ENCODE measurements at regions not wholly inside any gene's neighbourhood (a gene's known extent, or its start where the extent isn't known, plus 50 kb on each side); places are given as distances from the start of the nearest gene placed in this dataset.

GRCh38 chr14:86027990-86028389, 498.0 kb downstream of the FLRT2 start:
- DNase-seq (ENCODE audit: insufficient read length, low spot score) (no peak), FAIRE-seq (no peak)
- no peak for TF ChIP-seq POLR2A (IDR thresholded peaks at IDR 0.05; ENCODE audit: low read depth, low read length)

GRCh38 chr14:86027144-86027543, 497.2 kb downstream of the FLRT2 start:
- DNase-seq (ENCODE audit: insufficient read length, low spot score) (no peak), FAIRE-seq (no peak)
- TF ChIP-seq POLR2A (IDR thresholded peaks at IDR 0.05; ENCODE audit: low read depth, low read length), result no peak

- DNase-seq (ENCODE audit: insufficient read length, low spot score) (no peak), FAIRE-seq (no peak)
- no peak for TF ChIP-seq POLR2A (IDR thresholded peaks at IDR 0.05; ENCODE audit: low read depth, low read length)
Measured at GRCh38 chr14:86022031-86022629, 492.2 kb downstream of the FLRT2 start.

DNA sequence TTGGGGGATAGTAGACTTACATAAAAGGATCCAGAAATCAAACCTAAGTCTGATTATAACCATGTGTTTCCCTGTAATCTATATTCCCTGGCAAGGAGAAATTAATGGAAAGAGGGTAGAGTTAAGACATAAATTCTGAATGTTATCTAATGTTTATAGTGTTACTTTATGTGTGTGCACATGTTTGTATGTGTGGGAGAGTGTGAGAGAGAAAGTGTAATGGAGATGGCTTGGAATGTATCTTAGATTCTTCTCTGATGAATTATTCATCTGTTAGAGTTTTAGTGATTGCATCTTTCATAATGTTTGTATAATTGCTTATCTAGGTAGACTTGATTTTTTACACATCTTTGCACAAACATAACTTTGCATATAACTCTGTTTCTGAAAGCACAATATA, 490.9 kb downstream of the FLRT2 start:
- DNase-seq (ENCODE audit: insufficient read length, low spot score), result no peak
- TF ChIP-seq POLR2A (IDR thresholded peaks at IDR 0.05; ENCODE audit: low read depth, low read length), result no peak
- FAIRE-seq, result no peak

GRCh38 chr14:86015941-86016340, 486.0 kb downstream of the FLRT2 start:
- TF ChIP-seq POLR2A (IDR thresholded peaks at IDR 0.05; ENCODE audit: low read depth, low read length), result no peak
- DNase-seq (ENCODE audit: insufficient read length, low spot score), result no peak

GRCh38 chr14:86015511-86015910, 485.6 kb downstream of the FLRT2 start:
- TF ChIP-seq POLR2A (IDR thresholded peaks at IDR 0.05; ENCODE audit: low read depth, low read length), result no peak
- DNase-seq (ENCODE audit: insufficient read length, low spot score) (no peak), FAIRE-seq (no peak)

More at GRCh38 chr14:86015941-86016340, 486.0 kb downstream of the FLRT2 start:
- no peak for FAIRE-seq

DNA sequence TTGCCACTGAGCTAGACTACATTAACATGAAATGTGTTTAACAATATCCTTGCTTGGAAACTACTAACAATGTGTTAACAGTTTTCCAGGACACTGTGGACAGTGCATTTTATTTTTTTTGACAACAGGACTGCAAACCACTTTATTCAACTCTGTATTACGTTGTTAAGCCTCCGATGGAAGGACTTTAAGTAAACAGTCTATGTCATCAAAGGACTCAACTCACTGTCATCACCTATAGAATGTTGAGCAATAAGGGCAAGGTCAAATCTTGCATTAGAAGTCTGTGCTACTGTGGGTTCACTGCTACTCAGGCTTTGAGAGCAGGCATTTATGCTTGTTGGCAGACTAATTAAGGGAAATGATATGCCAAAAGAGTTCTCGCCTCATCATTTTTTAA, 483.7 kb downstream of the FLRT2 start:
- DNase-seq (ENCODE audit: insufficient read length, low spot score) (no peak), FAIRE-seq (no peak)
- no peak for TF ChIP-seq POLR2A (IDR thresholded peaks at IDR 0.05; ENCODE audit: low read depth, low read length)

- DNase-seq (ENCODE audit: insufficient read length, low spot score) (no peak), FAIRE-seq (no peak)
- TF ChIP-seq POLR2A (IDR thresholded peaks at IDR 0.05; ENCODE audit: low read depth, low read length), result no peak
Measured at GRCh38 chr14:86012461-86012860, 482.5 kb downstream of the FLRT2 start.

DNA sequence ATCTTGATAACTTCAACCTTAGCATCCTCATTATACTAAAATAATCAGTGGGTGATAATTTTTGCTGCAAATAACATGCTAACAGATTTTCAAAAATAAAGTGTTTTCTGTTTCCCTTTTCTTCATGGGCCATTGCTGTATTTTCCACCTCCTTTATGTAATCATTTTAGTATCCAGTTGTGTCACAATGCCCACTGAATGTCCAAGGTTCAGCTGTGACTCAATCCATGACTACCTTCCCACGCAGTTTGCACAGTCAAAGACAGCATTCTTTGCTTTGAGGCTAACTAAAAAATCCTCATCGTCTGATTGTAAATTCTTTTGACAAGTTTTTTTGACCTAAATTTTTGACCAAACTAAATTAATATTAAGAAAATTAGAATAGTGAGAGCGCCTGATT, 474.1 kb downstream of the FLRT2 start:
- FAIRE-seq (no peak), DNase-seq (ENCODE audit: insufficient read length, low spot score) (no peak)
- no peak for TF ChIP-seq POLR2A (IDR thresholded peaks at IDR 0.05; ENCODE audit: low read depth, low read length)

DNA sequence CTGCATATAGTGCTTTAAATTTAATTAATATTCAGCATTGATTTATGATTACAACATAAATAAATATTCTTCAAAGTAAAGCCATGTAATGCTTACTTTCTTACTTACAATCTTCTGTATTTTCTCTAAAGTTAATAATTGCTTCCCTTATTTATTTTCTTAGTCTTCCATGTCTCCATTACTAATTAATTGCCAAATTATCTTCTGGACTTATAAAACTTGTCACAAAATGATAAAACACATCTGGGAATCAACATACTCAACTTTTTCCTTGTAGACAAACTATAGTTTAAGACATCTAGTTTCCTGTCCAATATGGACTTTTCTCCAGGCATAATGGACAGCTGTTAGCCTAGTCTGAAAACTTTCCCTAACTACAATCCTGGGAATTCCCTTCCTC, 466.6 kb downstream of the FLRT2 start:
- FAIRE-seq (no peak), DNase-seq (ENCODE audit: insufficient read length, low spot score) (no peak)
- no peak for TF ChIP-seq POLR2A (IDR thresholded peaks at IDR 0.05; ENCODE audit: low read depth, low read length)

DNA sequence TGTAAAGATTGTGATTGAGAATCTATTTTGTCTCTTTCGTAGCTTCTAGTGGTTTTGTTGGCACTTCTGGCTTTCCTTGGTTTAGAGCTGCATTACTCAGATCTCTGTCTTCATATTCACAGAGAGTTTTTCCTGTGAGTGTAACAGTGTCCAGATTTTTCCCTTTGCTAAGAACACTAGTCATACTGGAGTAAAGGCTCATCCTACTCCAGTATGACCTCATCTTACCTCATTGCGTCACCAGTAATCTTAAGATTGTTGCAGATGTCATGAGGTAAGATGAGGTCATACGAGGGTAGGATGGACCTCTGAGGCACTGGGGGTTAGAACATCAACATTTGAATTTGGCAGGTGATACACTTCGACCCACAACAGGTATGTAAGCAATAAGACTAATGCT, 461.2 kb downstream of the FLRT2 start:
- TF ChIP-seq POLR2A (IDR thresholded peaks at IDR 0.05; ENCODE audit: low read depth, low read length), result no peak
- DNase-seq (ENCODE audit: insufficient read length, low spot score) (no peak), FAIRE-seq (no peak)

GRCh38 chr14:85987907-85988306, 458.0 kb downstream of the FLRT2 start:
- FAIRE-seq (no peak), DNase-seq (ENCODE audit: insufficient read length, low spot score) (no peak)
- TF ChIP-seq POLR2A (IDR thresholded peaks at IDR 0.05; ENCODE audit: low read depth, low read length), result no peak

DNA sequence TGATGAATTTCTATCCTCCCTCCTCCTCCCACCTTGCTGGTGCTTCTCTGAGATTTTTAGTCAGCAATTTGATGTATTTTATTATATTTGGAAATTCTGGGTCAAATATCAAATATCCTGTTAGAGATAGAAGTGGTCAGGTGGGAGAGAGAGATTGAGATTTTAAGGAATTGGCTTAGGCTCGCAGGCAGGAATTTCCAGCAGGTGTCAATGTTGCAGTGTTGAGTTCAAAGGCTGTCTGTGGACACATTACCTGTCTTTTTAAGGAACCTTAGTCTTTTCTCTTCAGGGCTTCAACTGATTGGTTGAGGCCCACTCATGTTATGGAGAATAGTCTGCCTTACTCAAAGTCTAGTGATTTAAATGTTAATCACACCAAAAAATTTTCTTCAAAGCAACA, 457.3 kb downstream of the FLRT2 start:
- DNase-seq (ENCODE audit: insufficient read length, low spot score), result no peak
- FAIRE-seq, result no peak
- TF ChIP-seq POLR2A (IDR thresholded peaks at IDR 0.05; ENCODE audit: low read depth, low read length), result no peak

DNA sequence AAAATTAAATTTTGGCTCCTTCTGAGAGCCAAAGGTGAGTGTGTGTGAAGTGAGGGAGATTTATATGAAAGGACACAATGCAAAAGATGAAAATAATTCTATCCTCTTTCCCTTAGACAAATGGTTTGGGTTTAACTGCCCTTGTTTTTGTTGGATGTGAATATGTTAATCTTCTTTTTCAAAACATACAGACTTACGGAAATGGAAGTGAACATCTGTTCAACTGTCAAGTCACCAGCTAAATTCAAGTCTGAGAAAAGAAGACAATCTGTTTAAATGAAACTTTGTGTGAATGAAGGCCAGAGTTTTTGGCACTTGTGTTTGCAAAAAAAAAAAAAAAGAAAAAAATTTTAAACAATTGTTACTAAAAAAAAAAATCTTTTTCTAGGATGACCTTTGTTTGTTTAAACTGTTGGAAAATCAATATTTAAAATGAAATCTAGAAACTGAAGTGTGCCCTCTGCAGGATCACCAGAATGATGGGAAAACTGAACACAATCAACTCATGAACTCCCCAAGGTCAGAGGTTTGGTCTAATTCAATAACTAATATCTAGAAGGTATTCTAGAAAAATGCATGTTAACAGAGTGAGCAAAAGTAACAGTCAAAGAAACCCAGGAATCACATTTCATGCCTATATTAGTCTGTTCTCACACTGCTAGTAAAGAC, 448.8 kb downstream of the FLRT2 start:
- no peak for FAIRE-seq
- TF ChIP-seq POLR2A (IDR thresholded peaks at IDR 0.05; ENCODE audit: low read depth, low read length), result no peak
- no peak for DNase-seq (ENCODE audit: insufficient read length, low spot score)

- no peak for TF ChIP-seq POLR2A (IDR thresholded peaks at IDR 0.05; ENCODE audit: low read depth, low read length)
- no peak for DNase-seq (ENCODE audit: insufficient read length, low spot score)
- FAIRE-seq, result no peak
Measured at GRCh38 chr14:85974602-85975001, 444.7 kb downstream of the FLRT2 start.
